ENCODE measurements at regions not wholly inside any gene's neighbourhood (a gene's known extent, or its start where the extent isn't known, plus 50 kb on each side); places are given as distances from the start of the nearest gene placed in this dataset.

DNA sequence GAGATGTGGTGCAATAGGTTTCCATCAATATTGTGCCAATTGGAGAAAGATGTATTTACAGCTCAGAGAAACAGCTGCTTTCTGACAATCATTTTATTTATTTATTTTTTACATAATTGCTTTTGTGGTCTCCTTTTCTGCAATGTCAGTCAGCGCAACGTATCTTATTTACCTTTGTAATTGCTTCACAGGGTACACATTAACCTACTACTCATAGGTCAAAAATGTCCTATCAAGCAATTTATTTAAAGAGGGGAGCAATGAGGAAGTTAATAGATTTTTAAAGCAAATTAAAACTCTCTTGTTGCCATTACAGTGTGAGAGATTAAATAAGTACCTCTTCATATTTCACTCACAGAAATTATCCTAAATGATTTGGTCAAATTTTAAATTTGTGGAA, 291.0 kb downstream of the CALCRL start:
- TF ChIP-seq CTBP1 (IDR thresholded peaks at IDR 0.05; ENCODE audit: borderline replicate concordance) (no peak), FOXK2 (IDR thresholded peaks at IDR 0.05) (no peak), FOXA1 (IDR thresholded peaks at IDR 0.05) (no peak), HDGF (IDR thresholded peaks at IDR 0.05; ENCODE audit: borderline replicate concordance) (no peak), BHLHE40 (IDR thresholded peaks at IDR 0.05; ENCODE audit: borderline replicate concordance) (no peak), TARDBP (IDR thresholded peaks at IDR 0.05) (no peak), PKNOX1 (IDR thresholded peaks at IDR 0.05) (no peak)
